GM19328 (cell line): ENCODE measurements at regions not wholly inside any gene's neighbourhood (a gene's known extent, or its start where the extent isn't known, plus 50 kb on each side); places are given as distances from the start of the nearest gene placed in this dataset.

Source experiments
- ATAC-seq: cut with Tn5 transposase; IDR thresholded peaks from one replicate; pipeline ENCODE4 v1.9.1; 2021; ENCODE audit warnings: mild to moderate bottlenecking, moderate library complexity; ENCODE audit not compliant: unreplicated experiment

DNA sequence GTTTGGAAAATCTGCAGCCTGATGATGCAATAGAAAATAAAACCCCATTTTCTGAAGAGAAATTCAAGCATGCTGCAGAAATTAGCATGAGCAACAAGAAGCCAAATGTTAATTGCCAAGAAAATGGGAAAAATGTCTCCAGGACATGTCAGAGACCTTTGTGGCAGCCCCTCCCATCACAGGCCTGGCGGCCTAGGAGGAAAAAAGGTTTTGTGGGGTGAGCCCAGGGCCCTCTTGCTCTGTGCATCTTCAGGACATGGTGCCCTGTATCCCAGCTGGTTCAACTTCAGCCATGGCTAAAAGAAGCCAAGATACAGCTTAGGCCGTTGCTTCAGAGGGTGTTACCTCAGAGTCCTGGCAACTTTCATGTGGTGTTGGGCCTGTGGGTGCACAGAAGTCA lies 775.5 kb upstream of the SEL1L start:
- no peak for ATAC-seq

DNA sequence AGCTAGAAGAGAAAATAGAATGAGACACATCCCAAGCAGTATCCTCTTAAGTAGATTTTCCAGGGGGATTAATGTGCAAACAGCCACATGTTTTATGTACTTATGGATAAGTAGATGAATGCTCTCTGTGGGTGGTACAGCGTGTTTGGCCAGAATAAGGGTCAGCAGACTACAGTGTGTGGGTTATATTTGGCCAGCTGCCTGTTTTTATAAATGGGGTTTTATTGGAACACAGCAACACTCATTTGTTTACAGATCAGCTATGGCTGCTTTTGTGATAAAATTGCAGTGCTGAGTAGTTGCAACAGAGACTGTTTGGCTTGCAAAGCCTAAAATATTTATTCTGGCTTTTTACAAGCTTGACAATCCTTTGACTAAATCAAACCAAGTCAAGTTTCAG lies 780.2 kb upstream of the SEL1L start:
- no peak for ATAC-seq

DNA sequence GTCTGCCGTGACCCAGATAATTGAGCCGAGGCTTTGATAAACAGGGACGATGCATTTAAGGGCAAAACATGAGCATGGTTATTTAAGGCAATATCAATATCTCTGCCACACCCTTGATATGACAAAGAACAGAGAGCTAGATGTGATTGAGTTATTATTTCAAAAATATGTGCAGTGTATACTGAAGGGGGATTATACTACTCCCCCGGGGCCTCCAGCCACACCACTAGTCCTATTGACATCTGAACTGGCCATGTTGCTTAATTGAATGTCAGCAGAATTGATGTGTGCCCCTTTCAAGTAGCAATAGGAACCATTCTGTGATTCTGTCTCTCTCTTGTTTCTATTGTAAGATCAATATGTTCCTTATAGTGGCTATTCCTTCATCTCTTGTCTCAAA lies 794.8 kb upstream of the SEL1L start:
- ATAC-seq: no peak

DNA sequence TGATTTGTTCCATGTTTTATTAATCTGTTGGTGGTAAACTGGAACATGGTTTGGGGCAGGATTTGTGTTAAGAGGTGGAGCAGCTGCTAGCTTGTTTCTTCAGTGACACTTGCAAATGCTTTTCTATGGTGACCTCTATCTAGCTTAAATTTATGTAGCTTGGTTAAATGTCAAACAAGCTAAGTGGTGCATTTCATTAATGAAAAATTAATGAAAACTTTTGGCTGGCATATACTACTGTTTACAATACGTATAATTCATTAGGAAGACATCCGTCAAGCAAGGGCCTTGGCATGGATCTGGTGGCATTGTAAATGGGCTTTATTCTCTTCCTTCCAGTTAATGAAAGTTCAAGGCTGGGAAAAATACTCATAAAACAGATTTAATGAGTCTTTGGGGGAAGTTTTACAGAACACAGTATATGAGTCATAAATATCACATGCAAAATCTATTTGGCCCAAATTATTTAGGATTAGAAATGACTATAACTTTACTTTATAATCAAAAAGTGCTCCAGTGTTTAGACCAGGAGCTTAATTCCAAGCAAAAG lies 807.7 kb upstream of the SEL1L start:
- ATAC-seq: no peak

DNA sequence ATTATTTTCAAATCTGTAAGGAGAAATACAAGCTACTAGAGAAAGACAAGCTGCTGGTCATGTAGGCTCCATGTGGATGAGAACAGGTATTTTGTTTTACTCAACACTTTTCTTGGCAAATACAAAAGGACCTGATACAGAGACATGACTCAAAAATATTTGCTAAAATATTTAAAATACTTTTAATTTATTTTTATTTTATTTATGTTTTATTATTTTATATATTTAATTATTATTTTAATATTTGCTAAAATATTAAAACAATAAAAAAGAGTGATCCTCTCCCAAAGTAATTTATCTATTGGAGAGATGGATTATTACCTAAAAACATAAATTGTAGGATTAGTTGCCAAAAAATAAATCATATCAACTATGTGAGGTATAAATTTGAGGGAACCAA lies 808.9 kb upstream of the SEL1L start:
- ATAC-seq: no peak

DNA sequence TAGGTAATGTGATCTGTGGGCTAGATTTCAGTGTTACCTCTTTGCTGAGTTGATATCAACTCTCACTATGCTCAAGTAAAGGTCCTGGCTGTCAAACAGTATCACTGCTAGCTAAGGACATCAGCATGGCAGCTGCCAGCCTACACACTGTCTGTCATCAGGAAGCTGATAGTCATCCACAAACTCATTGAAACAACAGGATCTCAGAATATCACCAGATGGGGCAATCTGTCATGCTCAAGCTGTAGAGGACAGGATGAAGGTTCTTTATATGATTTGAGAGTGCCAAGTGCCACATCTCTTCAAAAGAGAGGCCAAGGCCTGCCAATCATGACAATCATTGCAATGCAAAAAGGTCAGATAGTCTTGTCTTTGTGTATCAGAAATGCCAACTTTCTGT lies 811.5 kb upstream of the SEL1L start:
- ATAC-seq: no peak

DNA sequence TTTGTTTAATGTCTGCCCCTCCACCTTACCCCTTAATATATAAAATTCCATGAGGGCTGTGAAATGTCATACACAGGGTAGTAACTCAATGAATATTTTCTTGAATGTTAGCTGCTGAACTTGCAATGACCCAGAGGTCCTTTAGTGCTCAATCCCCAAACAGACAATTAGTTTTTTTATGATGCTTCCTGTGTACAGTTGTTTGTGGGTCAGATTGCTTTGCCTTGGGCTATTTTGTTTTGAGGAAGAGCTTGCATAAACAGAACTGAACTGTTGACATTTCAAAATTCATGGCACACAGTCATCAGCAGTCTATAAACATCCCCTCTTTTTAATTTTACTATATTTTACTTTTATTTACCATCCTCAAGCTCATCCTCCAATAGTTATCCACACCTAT lies 820.5 kb upstream of the SEL1L start:
- no peak for ATAC-seq

DNA sequence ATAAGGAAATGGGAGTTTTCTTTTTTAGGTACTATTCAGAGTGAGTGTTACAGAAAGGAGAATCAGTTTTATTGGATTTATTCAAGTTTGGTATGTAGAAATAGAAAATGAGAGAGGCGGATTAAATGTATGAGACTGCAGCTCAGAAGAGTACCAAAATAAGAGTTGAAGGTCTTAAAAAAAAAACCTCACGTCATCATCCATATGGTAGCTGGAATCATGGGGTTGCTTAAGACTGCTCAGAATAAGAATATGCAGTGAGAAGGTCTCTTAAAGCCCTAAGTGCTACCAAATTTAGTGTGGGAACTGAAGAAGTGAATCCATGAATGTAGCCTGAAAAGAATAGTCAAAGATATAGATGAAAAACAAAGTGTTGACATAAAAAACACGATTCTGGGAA lies 825.5 kb upstream of the SEL1L start:
- ATAC-seq: no peak

DNA sequence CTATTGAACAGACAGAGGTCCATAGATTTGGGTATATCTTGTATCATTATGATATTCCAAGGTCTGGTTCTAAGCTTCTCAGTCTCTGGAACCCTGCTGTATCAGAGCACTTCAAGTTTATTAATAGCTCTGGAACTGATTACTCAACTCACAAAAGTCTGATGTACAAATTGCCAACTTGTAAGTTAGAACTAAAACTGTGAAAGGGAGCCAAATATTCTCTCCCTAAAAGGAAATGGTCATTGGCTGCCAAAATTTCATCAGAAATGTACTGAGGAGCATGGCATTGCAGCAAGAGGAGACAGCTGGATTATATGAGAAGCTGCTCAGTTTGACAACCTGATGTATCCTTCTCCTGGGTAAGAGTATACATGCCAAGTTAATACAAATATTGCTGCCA lies 828.8 kb upstream of the SEL1L start:
- no peak for ATAC-seq

DNA sequence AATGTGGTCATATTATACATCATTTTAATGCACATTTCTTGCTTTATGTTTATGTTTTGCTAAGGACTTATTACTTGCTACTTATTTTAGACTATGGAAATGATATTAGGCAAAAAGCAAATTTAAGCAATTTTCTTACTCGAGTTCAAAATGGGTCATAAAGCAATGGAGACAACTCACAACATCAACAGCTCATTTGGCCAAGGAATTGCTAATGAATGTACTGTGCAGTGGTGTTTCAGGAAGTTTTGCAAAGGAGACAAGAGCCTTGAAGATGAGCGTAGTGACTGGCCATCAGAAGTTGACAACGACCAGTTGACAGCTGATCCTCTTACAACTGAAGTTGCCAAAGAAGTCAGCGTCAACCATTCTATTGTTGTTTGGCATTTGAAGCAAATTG lies 831.8 kb upstream of the SEL1L start:
- ATAC-seq: no peak

DNA sequence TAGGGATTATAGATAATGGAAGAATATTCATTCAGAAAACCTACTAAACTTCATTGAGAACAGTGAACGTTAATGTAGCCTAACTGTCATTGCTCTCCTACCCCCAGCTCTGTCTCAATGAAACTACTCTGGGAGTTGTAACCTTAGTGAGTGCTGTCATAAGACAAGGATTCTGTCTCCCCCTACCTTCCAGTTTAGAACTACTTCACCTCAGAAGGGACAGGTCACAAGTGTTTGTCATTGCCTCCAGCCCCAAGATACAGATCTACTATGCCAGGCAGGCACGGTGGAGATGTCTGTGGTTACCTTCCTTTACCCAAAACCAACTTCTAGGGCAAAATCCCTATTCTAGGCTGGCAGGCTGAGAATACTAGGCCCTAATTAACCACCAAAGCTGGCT lies 833.1 kb upstream of the SEL1L start:
- no peak for ATAC-seq

DNA sequence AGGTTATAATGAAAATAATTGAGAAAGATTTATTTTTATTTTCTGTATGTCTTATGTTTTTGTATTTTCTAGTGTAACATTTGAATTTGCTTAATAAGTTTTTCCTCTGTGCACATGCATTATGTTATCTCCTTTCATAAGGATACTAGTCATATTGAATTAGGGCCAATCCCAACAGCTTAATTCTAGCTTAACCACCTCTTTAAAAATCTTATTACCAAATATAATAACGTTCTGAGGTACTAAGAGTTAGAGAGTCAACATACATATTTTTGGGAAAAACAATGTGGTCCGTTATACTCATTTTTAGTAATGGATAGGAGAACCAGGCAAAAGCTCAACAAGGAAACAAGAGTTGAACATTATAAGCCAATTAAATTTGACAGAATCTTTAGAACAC lies 845.6 kb upstream of the SEL1L start:
- no peak for ATAC-seq

DNA sequence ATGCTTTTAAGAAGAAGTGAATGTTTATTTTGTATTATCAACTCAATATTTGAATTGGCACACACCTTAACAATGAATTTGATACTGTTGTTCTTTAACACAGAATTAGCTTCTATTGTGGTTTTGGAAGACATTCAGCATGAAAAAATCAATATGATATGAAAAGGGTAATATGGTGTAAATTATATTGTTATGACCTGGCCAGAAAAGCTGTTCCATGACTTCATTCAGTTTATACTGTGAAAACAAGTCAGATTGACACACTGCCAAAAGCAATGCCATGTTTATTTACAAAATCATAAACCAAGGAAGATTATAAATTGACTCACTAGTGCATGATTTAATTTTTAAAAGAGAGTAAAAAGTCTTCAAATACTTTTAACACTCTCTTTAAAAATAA lies 851.4 kb upstream of the SEL1L start:
- no peak for ATAC-seq

DNA sequence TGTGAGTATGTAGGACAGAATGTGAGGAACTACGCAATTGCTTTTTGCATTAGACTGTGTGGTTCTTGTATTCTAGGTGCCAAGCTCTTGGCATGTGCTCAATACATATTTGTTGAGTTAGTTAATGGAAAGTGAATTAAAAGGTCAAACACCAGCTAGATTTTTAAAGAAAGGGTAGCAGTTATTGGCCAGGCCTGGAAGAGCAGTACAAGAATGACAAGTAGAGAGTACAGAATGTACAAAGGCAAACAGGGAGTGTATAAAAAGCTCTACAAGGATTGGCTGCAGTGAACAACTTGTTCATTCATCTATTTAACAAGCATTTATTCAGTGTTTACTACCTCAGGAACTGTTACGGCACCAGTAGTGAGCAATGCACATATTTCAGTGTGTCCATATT lies 854.0 kb upstream of the SEL1L start:
- ATAC-seq: no peak

DNA sequence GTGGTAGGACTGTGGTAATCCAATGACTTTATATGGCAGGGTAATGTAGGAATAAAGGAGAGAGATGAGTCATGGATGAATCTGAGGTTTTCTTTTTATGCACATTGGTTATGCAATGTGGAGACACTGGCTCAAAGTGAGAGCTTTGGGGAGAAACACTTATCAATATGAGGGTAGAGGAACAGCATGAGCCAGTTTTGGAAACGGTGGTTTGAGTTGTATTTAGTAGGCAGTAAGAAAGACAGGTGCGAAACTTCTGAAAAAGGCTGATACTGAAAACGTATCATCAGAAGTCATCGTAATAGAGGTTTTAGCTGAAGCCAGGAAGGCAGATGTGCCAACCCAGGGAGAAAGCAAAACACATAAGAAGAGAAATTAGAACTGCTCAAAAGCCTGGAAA lies 854.8 kb upstream of the SEL1L start:
- no peak for ATAC-seq

DNA sequence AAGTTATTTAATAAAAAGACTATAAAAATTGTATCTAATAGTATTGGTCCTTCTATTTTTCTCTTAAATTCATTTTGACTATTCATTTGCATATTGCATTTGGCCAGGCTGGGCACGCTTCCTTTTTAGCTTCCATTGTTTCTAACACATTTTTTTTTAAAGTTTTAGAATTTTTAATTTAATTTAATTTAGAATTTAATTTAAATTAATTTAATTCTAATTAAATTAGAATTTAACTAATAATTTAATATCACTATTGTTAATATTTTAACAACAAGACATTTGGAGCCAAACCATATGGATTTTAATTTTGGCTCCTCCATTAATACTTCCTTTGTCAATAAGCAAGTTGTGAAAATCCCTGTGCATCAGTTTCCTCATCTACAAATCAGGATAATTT lies 856.9 kb upstream of the SEL1L start:
- no peak for ATAC-seq

DNA sequence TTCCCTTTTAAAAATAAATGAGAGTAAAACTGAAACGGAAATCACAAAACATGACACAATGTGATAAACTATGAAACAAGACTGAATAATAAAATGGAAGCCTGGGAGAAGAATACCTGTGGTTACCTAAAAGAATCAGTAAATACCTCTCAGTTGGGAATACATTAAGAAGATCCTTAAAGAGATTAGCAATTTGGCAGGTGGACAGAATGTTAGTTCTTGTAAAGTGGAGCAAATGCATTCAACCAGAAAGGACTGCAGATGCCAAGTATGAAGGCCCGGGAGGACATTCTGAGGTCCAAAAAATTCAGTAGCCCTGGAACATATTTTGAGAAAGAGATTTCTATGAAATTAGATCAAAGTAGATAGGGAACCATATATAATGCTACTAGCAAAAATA lies 861.3 kb upstream of the SEL1L start:
- no peak for ATAC-seq

DNA sequence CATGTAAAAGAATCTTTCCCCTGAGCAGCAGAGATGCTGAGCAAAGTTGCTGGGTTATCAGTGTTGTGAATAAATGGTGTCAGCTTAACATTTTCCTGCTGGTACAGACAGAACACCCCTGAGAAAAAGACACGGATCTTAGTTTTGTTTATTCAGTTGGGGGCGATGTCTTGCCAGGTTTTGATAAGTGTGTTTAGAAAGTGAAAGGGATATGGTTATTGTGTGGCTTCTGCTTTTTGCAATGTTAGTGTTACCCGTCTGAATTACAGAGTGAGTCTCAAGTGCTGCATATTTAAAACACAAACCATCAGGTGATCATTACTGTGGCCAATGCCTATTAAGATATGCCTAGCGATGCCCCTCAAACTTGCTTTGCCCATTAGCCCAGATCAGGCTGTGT lies 864.6 kb upstream of the SEL1L start:
- ATAC-seq: no peak

DNA sequence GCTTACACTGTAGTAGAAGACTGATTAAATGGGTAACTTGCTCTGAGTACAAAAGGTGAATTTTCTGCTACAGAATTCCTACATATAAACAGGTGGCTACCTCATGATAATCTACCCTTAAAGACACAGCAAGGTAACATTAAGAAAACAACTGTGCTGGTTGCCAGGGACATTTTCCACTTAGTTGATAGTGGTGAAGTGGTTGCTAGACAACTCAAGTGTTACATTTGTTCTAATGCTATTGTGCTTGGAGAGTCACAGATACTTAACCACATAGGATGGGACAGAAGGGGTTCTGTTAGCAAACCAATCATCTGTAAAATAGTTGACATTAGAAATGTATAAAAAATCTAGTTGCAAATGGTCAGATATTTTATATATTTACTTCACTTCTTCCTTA lies 870.3 kb upstream of the SEL1L start:
- ATAC-seq: no peak

DNA sequence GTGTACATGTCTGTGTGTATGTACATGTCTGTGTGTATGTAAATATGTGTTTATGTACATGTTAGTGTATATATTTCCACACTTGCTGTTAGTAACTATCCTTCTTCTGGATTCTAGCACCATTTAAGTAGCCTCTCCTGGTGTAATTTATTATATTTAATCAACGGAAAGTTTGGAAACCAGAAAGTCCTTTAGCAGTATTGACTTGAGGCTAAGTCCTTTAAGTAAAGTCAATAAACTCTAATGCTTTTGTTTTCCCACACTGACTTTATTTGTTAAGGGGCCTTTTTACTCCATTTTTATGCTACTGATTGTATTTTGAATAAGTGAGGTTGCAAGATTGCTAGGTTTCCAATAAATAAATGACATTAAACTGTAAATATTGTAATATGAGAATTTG lies 876.4 kb upstream of the SEL1L start:
- no peak for ATAC-seq

DNA sequence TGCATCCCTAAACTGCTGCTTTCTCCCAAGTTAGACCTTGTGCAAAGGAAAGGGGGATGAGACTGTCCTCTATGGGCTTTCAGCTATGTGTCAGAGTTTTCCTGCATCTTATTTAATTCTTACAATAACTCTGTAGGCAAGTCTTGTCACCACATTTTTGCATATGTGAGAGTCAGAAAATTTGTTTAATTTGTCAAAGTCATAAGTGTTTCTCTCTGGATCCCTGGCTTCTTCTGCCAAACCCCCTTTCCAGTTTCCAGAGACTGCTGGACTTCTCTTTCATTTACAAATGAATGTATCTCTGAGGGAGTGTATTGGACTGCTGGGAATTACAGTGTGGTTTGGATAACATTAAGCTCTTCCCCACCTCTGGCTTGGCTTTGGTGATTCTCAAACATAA lies 877.6 kb upstream of the SEL1L start:
- ATAC-seq: no peak

DNA sequence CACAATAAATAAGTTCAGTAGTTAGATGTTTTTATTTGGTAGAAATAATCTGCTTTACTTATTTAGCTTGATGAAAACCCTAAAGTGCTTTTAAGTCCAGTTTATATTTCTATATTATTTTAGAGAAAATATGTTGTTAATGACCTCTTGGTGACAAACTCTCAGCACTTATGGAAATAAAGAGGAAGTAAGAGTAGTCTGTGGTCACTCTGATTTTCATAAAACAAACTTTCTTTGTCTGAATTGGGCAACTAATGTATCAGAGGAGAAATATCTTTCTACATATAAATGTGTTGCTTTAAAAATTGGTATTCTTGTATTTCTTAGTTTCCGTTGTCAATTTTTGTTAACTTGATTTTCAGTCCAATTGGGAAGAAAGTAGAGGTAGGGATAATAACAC lies 878.9 kb upstream of the SEL1L start:
- no peak for ATAC-seq

DNA sequence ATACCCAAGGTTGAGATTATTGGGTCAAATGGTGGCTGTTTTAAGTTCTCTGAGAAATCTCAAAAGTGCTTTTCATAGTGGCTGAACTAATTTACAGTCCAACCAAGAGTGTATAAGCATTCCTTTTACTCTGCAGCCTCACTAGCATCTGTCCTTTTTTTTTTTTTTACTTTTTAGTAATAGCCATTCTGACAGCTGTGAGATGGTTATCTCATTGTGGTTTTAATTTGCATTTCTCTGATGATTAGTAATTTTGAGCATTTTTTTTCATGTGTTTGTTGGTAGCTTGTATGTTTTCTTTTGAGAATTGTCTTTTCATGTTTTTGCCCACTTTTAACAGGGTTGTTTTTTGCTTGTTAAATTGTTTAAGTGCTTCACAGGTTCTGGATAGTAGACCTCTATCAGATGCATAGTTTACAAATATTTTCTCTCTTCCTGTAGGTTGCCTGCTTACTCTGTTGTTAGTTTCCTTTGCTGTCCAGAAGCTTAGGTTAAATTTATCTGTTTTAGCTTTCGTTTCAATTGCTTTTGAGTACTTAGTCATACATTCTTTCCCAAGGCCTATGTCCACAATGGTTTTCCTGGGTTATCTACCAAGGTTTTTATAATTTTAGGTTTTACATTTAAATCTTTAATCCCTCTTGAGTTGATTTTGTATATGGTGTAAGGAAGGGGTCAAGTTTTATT lies 881.3 kb upstream of the SEL1L start:
- ATAC-seq: no peak
